PFSK-1 (cell line): ENCODE measurements at regions not wholly inside any gene's neighbourhood (a gene's known extent, or its start where the extent isn't known, plus 50 kb on each side); places are given as distances from the start of the nearest gene placed in this dataset.

ENCODE experiments used
- TAF1 ChIP-seq: IDR thresholded peaks from 2 replicates; pipeline ENCODE4 v1.6.1; 2012; ENCODE audit warnings: low read length, control low read depth, borderline replicate concordance; ENCODE audit not compliant: insufficient read depth
- TF ChIP-seq, protein P1 (sequence below), 2 experiments: IDR thresholded peaks; 2 replicates each; pipeline versions ENCODE4 v1.6.1 to v1.8.0; 2011 to 2012; ENCODE audit warnings: low read depth in 2 of 2, low read length in 2 of 2, control low read depth in 1 of 2, inconsistent platforms in 1 of 2, mild to moderate bottlenecking in 1 of 2, moderate library complexity in 1 of 2; ENCODE audit not compliant: insufficient read depth in 1 of 2

DNA sequence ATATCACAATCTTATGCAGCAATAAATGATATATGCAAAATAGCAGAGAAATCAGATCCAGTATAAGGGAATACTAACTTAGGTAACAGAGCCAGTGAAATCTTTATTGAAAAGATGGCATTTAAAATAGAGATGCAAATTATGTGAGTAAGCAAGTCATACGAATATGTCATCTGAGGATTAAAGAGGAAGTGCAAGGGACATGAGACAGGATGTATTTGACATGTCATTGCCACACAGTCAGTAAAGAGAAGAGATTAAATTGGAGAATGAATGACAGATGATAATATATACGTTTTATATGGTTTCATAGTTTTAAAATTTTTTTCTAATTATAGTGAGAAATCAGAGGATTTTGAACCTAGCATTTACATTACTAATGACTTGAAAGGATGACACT is 426.4 kb downstream of the SLITRK5 start:
- TF ChIP-seq, protein P1, sequence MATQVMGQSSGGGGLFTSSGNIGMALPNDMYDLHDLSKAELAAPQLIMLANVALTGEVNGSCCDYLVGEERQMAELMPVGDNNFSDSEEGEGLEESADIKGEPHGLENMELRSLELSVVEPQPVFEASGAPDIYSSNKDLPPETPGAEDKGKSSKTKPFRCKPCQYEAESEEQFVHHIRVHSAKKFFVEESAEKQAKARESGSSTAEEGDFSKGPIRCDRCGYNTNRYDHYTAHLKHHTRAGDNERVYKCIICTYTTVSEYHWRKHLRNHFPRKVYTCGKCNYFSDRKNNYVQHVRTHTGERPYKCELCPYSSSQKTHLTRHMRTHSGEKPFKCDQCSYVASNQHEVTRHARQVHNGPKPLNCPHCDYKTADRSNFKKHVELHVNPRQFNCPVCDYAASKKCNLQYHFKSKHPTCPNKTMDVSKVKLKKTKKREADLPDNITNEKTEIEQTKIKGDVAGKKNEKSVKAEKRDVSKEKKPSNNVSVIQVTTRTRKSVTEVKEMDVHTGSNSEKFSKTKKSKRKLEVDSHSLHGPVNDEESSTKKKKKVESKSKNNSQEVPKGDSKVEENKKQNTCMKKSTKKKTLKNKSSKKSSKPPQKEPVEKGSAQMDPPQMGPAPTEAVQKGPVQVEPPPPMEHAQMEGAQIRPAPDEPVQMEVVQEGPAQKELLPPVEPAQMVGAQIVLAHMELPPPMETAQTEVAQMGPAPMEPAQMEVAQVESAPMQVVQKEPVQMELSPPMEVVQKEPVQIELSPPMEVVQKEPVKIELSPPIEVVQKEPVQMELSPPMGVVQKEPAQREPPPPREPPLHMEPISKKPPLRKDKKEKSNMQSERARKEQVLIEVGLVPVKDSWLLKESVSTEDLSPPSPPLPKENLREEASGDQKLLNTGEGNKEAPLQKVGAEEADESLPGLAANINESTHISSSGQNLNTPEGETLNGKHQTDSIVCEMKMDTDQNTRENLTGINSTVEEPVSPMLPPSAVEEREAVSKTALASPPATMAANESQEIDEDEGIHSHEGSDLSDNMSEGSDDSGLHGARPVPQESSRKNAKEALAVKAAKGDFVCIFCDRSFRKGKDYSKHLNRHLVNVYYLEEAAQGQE (IDR thresholded peaks at IDR 0.05; ENCODE audit: insufficient read depth in 1 of 2, low read depth in 2 of 2, low read length in 2 of 2) = no peak
- no peak for TF ChIP-seq TAF1
